Activated T-helper 17 cell treated with anti-CD3 and anti-CD28 coated beads, Interleukin-2, amount 50 U/mL, for 72 hours (primary cell): ENCODE measurements at regions not wholly inside any gene's neighbourhood (a gene's known extent, or its start where the extent isn't known, plus 50 kb on each side); places are given as distances from the start of the nearest gene placed in this dataset.

Experiments used
- ATAC-seq: fragments of 150-1000 bp; cut with Tn5 transposase; replicated peaks from 2 replicates; pipeline ENCODE4 v1.10.0; 2021; ENCODE audit warnings: mild to moderate bottlenecking, moderate library complexity
- H3K27ac Mint-ChIP-seq: one replicate; pipeline ENCODE4 v1.8.0; 2022; ENCODE audit warnings: mixed read lengths
- H3K27me3 Mint-ChIP-seq: one replicate; pipeline ENCODE4 v1.8.0; 2022; ENCODE audit warnings: mixed read lengths
- H3K36me3 Mint-ChIP-seq: one replicate; pipeline ENCODE4 v1.8.0; 2022; ENCODE audit warnings: low read depth, mild to moderate bottlenecking, mixed read lengths
- H3K4me1 Mint-ChIP-seq: one replicate; pipeline ENCODE4 v1.8.0; 2022; ENCODE audit warnings: mixed read lengths
- H3K4me3 Mint-ChIP-seq: one replicate; pipeline ENCODE4 v1.8.0; 2022; ENCODE audit warnings: mild to moderate bottlenecking, mixed read lengths
- H3K9me3 Mint-ChIP-seq: one replicate; pipeline ENCODE4 v1.8.0; 2022; ENCODE audit warnings: mixed read lengths

GRCh38 chr3:78186404-78186803 lies 1146.5 kb downstream of the ROBO2 start:
- no peak for ATAC-seq
- Mint-ChIP-seq H3K27me3 (no peaks in the 10 kb centered on the region), H3K9me3 (peaks cover 12% of the 10 kb centered on the region), H3K27ac (no peak overlapping the region), H3K4me3 (no peak overlapping the region), H3K4me1 (no peaks in the 10 kb centered on the region), H3K36me3 (no peaks in the 10 kb centered on the region)

- Mint-ChIP-seq H3K27me3 (no peaks in the 10 kb centered on the region), H3K4me1 (no peaks in the 10 kb centered on the region), H3K36me3 (no peaks in the 10 kb centered on the region), H3K27ac (no peak overlapping the region), H3K9me3 (peaks cover 10% of the 10 kb centered on the region), H3K4me3 (no peak overlapping the region)
- no peak for ATAC-seq
Observed at GRCh38 chr3:78201091-78201490, 1161.2 kb downstream of the ROBO2 start.

GRCh38 chr3:78204977-78205376 lies 1165.1 kb downstream of the ROBO2 start:
- H3K9me3 Mint-ChIP-seq = peaks cover 15% of the 10 kb centered on the region
- no peak overlapping the region for H3K4me3 Mint-ChIP-seq
- H3K27me3 Mint-ChIP-seq = no peaks in the 10 kb centered on the region
- H3K27ac Mint-ChIP-seq = no peak overlapping the region
- no peak for ATAC-seq
- no peaks in the 10 kb centered on the region for H3K36me3 Mint-ChIP-seq
- no peaks in the 10 kb centered on the region for H3K4me1 Mint-ChIP-seq

GRCh38 chr3:78221300-78221699 lies 1181.4 kb downstream of the ROBO2 start:
- ATAC-seq = no peak
- peaks cover 12% of the 10 kb centered on the region for H3K9me3 Mint-ChIP-seq
- no peaks in the 10 kb centered on the region for H3K27me3 Mint-ChIP-seq
- H3K27ac Mint-ChIP-seq = no peak overlapping the region
- no peaks in the 10 kb centered on the region for H3K4me1 Mint-ChIP-seq
- no peak overlapping the region for H3K4me3 Mint-ChIP-seq
- no peaks in the 10 kb centered on the region for H3K36me3 Mint-ChIP-seq

GRCh38 chr3:78221796-78222195 lies 1181.9 kb downstream of the ROBO2 start:
- Mint-ChIP-seq H3K4me3 (no peak overlapping the region), H3K9me3 (peaks cover 13% of the 10 kb centered on the region), H3K36me3 (no peaks in the 10 kb centered on the region), H3K27ac (no peak overlapping the region), H3K27me3 (no peaks in the 10 kb centered on the region), H3K4me1 (no peaks in the 10 kb centered on the region)
- ATAC-seq = no peak

- no peaks in the 10 kb centered on the region for H3K36me3 Mint-ChIP-seq
- no peak overlapping the region for H3K4me3 Mint-ChIP-seq
- H3K4me1 Mint-ChIP-seq = no peaks in the 10 kb centered on the region
- no peaks in the 10 kb centered on the region for H3K27me3 Mint-ChIP-seq
- H3K9me3 Mint-ChIP-seq = peaks cover 28% of the 10 kb centered on the region
- no peak for ATAC-seq
- no peak overlapping the region for H3K27ac Mint-ChIP-seq
Observed at GRCh38 chr3:78235841-78236240, 1195.9 kb downstream of the ROBO2 start.

GRCh38 chr3:78238811-78239210 lies 1198.9 kb downstream of the ROBO2 start:
- H3K4me1 Mint-ChIP-seq = no peaks in the 10 kb centered on the region
- H3K27me3 Mint-ChIP-seq = no peaks in the 10 kb centered on the region
- H3K36me3 Mint-ChIP-seq = no peaks in the 10 kb centered on the region
- no peak overlapping the region for H3K27ac Mint-ChIP-seq
- no peak for ATAC-seq
- no peak overlapping the region for H3K4me3 Mint-ChIP-seq
- peaks cover 35% of the 10 kb centered on the region for H3K9me3 Mint-ChIP-seq

GRCh38 chr3:78242724-78243123 lies 1202.8 kb downstream of the ROBO2 start:
- no peak overlapping the region for H3K27ac Mint-ChIP-seq
- H3K9me3 Mint-ChIP-seq = peaks cover 30% of the 10 kb centered on the region
- no peak for ATAC-seq
- no peak overlapping the region for H3K4me3 Mint-ChIP-seq
- H3K36me3 Mint-ChIP-seq = no peaks in the 10 kb centered on the region
- no peaks in the 10 kb centered on the region for H3K27me3 Mint-ChIP-seq
- H3K4me1 Mint-ChIP-seq = no peaks in the 10 kb centered on the region

GRCh38 chr3:78244136-78244535 lies 1204.2 kb downstream of the ROBO2 start:
- H3K36me3 Mint-ChIP-seq = no peaks in the 10 kb centered on the region
- H3K9me3 Mint-ChIP-seq = peaks cover 30% of the 10 kb centered on the region
- H3K27ac Mint-ChIP-seq = no peak overlapping the region
- no peaks in the 10 kb centered on the region for H3K27me3 Mint-ChIP-seq
- ATAC-seq = no peak
- no peaks in the 10 kb centered on the region for H3K4me1 Mint-ChIP-seq
- H3K4me3 Mint-ChIP-seq = no peak overlapping the region

GRCh38 chr3:78249294-78249693 lies 1209.4 kb downstream of the ROBO2 start:
- Mint-ChIP-seq H3K27me3 (no peaks in the 10 kb centered on the region), H3K4me3 (no peak overlapping the region), H3K4me1 (no peaks in the 10 kb centered on the region), H3K9me3 (peaks cover 12% of the 10 kb centered on the region), H3K27ac (no peak overlapping the region), H3K36me3 (no peaks in the 10 kb centered on the region)
- ATAC-seq = no peak

GRCh38 chr3:78253860-78254259 lies 1214.0 kb downstream of the ROBO2 start:
- Mint-ChIP-seq H3K9me3 (peaks cover 11% of the 10 kb centered on the region), H3K36me3 (no peaks in the 10 kb centered on the region), H3K27me3 (no peaks in the 10 kb centered on the region), H3K27ac (no peak overlapping the region), H3K4me3 (no peak overlapping the region), H3K4me1 (no peaks in the 10 kb centered on the region)
- no peak for ATAC-seq

GRCh38 chr3:78255403-78255802 lies 1215.5 kb downstream of the ROBO2 start:
- H3K9me3 Mint-ChIP-seq = peaks cover 13% of the 10 kb centered on the region
- H3K4me3 Mint-ChIP-seq = no peak overlapping the region
- no peaks in the 10 kb centered on the region for H3K27me3 Mint-ChIP-seq
- no peak overlapping the region for H3K27ac Mint-ChIP-seq
- H3K4me1 Mint-ChIP-seq = no peaks in the 10 kb centered on the region
- H3K36me3 Mint-ChIP-seq = no peaks in the 10 kb centered on the region
- ATAC-seq = no peak

GRCh38 chr3:78256123-78256522 lies 1216.2 kb downstream of the ROBO2 start:
- no peak overlapping the region for H3K4me3 Mint-ChIP-seq
- H3K36me3 Mint-ChIP-seq = no peaks in the 10 kb centered on the region
- H3K9me3 Mint-ChIP-seq = peaks cover 15% of the 10 kb centered on the region
- ATAC-seq = no peak
- H3K27me3 Mint-ChIP-seq = no peaks in the 10 kb centered on the region
- H3K4me1 Mint-ChIP-seq = no peaks in the 10 kb centered on the region
- no peak overlapping the region for H3K27ac Mint-ChIP-seq

- no peak for ATAC-seq
- Mint-ChIP-seq H3K4me3 (no peak overlapping the region), H3K36me3 (no peaks in the 10 kb centered on the region), H3K27ac (no peak overlapping the region), H3K27me3 (no peaks in the 10 kb centered on the region), H3K4me1 (no peaks in the 10 kb centered on the region), H3K9me3 (peaks cover 17% of the 10 kb centered on the region)
Observed at GRCh38 chr3:78257951-78258530, 1218.1 kb downstream of the ROBO2 start.

GRCh38 chr3:78258798-78259197 lies 1218.9 kb downstream of the ROBO2 start:
- H3K9me3 Mint-ChIP-seq = peaks cover 17% of the 10 kb centered on the region
- no peak overlapping the region for H3K27ac Mint-ChIP-seq
- no peaks in the 10 kb centered on the region for H3K36me3 Mint-ChIP-seq
- no peaks in the 10 kb centered on the region for H3K4me1 Mint-ChIP-seq
- H3K4me3 Mint-ChIP-seq = no peak overlapping the region
- ATAC-seq = no peak
- no peaks in the 10 kb centered on the region for H3K27me3 Mint-ChIP-seq

- no peak for ATAC-seq
- Mint-ChIP-seq H3K4me1 (no peaks in the 10 kb centered on the region), H3K9me3 (peaks cover 25% of the 10 kb centered on the region), H3K27ac (no peak overlapping the region), H3K4me3 (no peak overlapping the region), H3K36me3 (no peaks in the 10 kb centered on the region), H3K27me3 (no peaks in the 10 kb centered on the region)
Observed at GRCh38 chr3:78260388-78260787, 1220.5 kb downstream of the ROBO2 start.
